HCT116 (cell line): ENCODE measurements at regions not wholly inside any gene's neighbourhood (a gene's known extent, or its start where the extent isn't known, plus 50 kb on each side); places are given as distances from the start of the nearest gene placed in this dataset.

Experiments used
- ATAC-seq: fragments of 200-7000 bp; cut with Tn5 transposase; 2 replicates; pipeline ENCODE4 v1.9.1; 2020; ENCODE audit warnings: mild to moderate bottlenecking, moderate library complexity
- BruUV-seq: library from RNA; stranded (reverse); fragments of 400-500 nt; replicated peaks from 2 replicates; lab custom pipeline; 2021; lab: Mats Ljungman, UMichigan
- CTCF ChIA-PET: fragments of 300-600 bp; sonication (Branson Sonifier 250); formaldehyde crosslinking; loops from one replicate; lab custom pipeline; 2021; ENCODE audit warnings: antibody characterized with exemption; lab: Charles Lee
- POLR2A ChIA-PET: fragments of 300-600, 350-600 bp; sonication (Branson Sonifier 250); formaldehyde crosslinking; loops from one replicate; lab custom pipeline; 2021; ENCODE audit warnings: antibody characterized with exemption; lab: Charles Lee
- RAD21 ChIA-PET, 2 experiments: fragments of 300-600 bp; sonication (Branson Sonifier 250); formaldehyde crosslinking; loops; one replicate each; lab custom pipeline; 2023; ENCODE audit warnings: low total read pairs in 2 of 2; ENCODE audit not compliant: uncharacterized antibody in 2 of 2, unreplicated experiment in 2 of 2, low non-redundant PET in 1 of 2; lab: Charles Lee
- DNase-seq: peaks from one replicate; pipeline ENCODE4 v3.0.0-alpha.2; 2010; ENCODE audit warnings: low read depth, low spot score
- H2AFZ ChIP-seq: fragments of 200-600 bp; shearing (Covaris generic), sonication (generic); 2 replicates; pipeline ENCODE4 v1.6.1; 2017; ENCODE audit warnings: low read depth, mixed run types, mixed read lengths, antibody characterized with exemption, low read length; ENCODE audit not compliant: poor library complexity, severe bottlenecking
- H3K27ac ChIP-seq: 2 replicates; pipeline ENCODE4 v1.5.1; 2012; ENCODE audit warnings: low read depth, low read length
- H3K27me3 ChIP-seq: fragments of 200-600 bp; sonication (generic); 2 replicates; pipeline ENCODE4 v1.6.1; 2016; ENCODE audit warnings: mixed run types, low read length, mixed read lengths; ENCODE audit not compliant: insufficient read depth
- H3K36me3 ChIP-seq, 2 experiments: fragments of 200-500 bp in 1 of 2; fragments of 200-600 bp in 1 of 2; sonication (Bioruptor generic) in 1 of 2; sonication (generic) in 1 of 2; 2 replicates each; pipeline versions ENCODE4 v1.5.1 to v1.6.1; 2014 to 2016; ENCODE audit warnings: low read length in 2 of 2, inconsistent platforms in 1 of 2, mixed read lengths in 1 of 2, mixed run types in 1 of 2; ENCODE audit not compliant: insufficient read depth in 2 of 2, control insufficient read depth in 1 of 2
- H3K4me1 ChIP-seq, 2 experiments: fragments of 200-600 bp in 1 of 2; sonication (generic) in 1 of 2; 2 replicates each; pipeline versions ENCODE4 v1.5.1 to v1.6.1; 2012 to 2017; ENCODE audit warnings: low read length in 2 of 2, inconsistent platforms in 1 of 2, mild to moderate bottlenecking in 1 of 2, mixed read lengths in 1 of 2, mixed run types in 1 of 2, moderate library complexity in 1 of 2; ENCODE audit not compliant: insufficient read depth in 2 of 2, control insufficient read depth in 1 of 2
- H3K4me2 ChIP-seq: fragments of 200-600 bp; sonication (generic); 2 replicates; pipeline ENCODE4 v1.6.1; 2017; ENCODE audit warnings: mixed run types, low read length, mixed read lengths
- H3K4me3 ChIP-seq, 2 experiments: fragments of 200-600 bp in 1 of 2; sonication (generic) in 1 of 2; replicated peaks in 1 of 2; 2 replicates each; pipeline ENCODE4 v1.5.1; 2011 to 2016; ENCODE audit warnings: low read length in 2 of 2, control low read depth in 1 of 2, low read depth in 1 of 2, mild to moderate bottlenecking in 1 of 2, mixed read lengths in 1 of 2, mixed run types in 1 of 2
- H3K79me2 ChIP-seq: fragments of 200-600 bp; sonication (generic); 2 replicates; pipeline ENCODE4 v1.6.1; 2017; ENCODE audit warnings: mild to moderate bottlenecking, mixed run types, low read length, moderate library complexity, mixed read lengths; ENCODE audit not compliant: insufficient read depth
- H3K9ac ChIP-seq: fragments of 200-600 bp; sonication (generic); 2 replicates; pipeline ENCODE4 v1.6.1; 2016; ENCODE audit warnings: low read length, mixed read lengths
- H3K9me2 ChIP-seq: fragments of 200-600 bp; sonication (generic), shearing (Covaris generic); 2 replicates; pipeline ENCODE4 v1.6.1; 2017; ENCODE audit warnings: mixed run types, mild to moderate bottlenecking, moderate library complexity; ENCODE audit not compliant: insufficient read depth
- H3K9me3 ChIP-seq, 2 experiments: fragments of 200-500 bp in 1 of 2; fragments of 200-600 bp in 1 of 2; sonication (Bioruptor generic) in 1 of 2; sonication (generic) in 1 of 2; 2 replicates each; pipeline ENCODE4 v1.6.1; 2014 to 2017; ENCODE audit warnings: low read length in 2 of 2, mixed read lengths in 2 of 2, inconsistent platforms in 1 of 2, low read depth in 1 of 2, mild to moderate bottlenecking in 1 of 2, mixed run types in 1 of 2, moderate library complexity in 1 of 2; ENCODE audit not compliant: control insufficient read depth in 1 of 2, insufficient read depth in 1 of 2
- H4K20me1 ChIP-seq: fragments of 200-600 bp; sonication (generic), shearing (Covaris generic); 2 replicates; pipeline ENCODE4 v1.6.1; 2017; ENCODE audit warnings: mixed run types, mild to moderate bottlenecking, moderate library complexity; ENCODE audit not compliant: insufficient read depth
- ATF3 ChIP-seq: IDR thresholded peaks from 2 replicates; pipeline ENCODE4 v1.6.1; 2012
- CBX3 ChIP-seq: IDR thresholded peaks from 2 replicates; pipeline ENCODE4 v1.6.1; 2012; ENCODE audit warnings: low read depth
- CTCF ChIP-seq, 3 experiments: fragments of 200-600 bp in 1 of 3; sonication (generic) in 1 of 3; IDR thresholded peaks in 2 of 3; conservative IDR thresholded peaks in 1 of 3; 2 replicates each; pipeline ENCODE4 v1.5.1; 2012 to 2017; ENCODE audit warnings: low read depth in 2 of 3, low read length in 2 of 3, antibody characterized with exemption in 1 of 3, borderline replicate concordance in 1 of 3, control low read depth in 1 of 3, mild to moderate bottlenecking in 1 of 3, mixed read lengths in 1 of 3, mixed run types in 1 of 3, moderate library complexity in 1 of 3; ENCODE audit not compliant: insufficient read depth in 1 of 3
- EGR1 ChIP-seq: IDR thresholded peaks from 2 replicates; pipeline ENCODE4 v1.6.1; 2012; ENCODE audit warnings: low read depth
- ELF1 ChIP-seq: IDR thresholded peaks from 2 replicates; pipeline ENCODE4 v1.6.1; 2012; ENCODE audit warnings: low read depth, borderline replicate concordance
- EZH2phosphoT487 ChIP-seq: fragments of 200-600 bp; IDR thresholded peaks from 2 replicates; pipeline ENCODE4 v1.6.1; 2018; ENCODE audit warnings: antibody characterized with exemption, borderline replicate concordance
- FOSL1 ChIP-seq: IDR thresholded peaks from 2 replicates; pipeline ENCODE4 v1.6.1; 2012; ENCODE audit warnings: low read depth
- JUND ChIP-seq: IDR thresholded peaks from 2 replicates; pipeline ENCODE4 v1.6.1; 2012
- POLR2A ChIP-seq: IDR thresholded peaks from 2 replicates; pipeline ENCODE4 v1.7.0; 2011; ENCODE audit warnings: borderline replicate concordance; ENCODE audit not compliant: insufficient read depth, insufficient read length; ENCODE audit errors: extremely low read depth
- POLR2AphosphoS5 ChIP-seq: IDR thresholded peaks from 2 replicates; pipeline ENCODE4 v1.6.1; 2011; ENCODE audit warnings: mild to moderate bottlenecking, low read depth, low read length, moderate library complexity
- REST ChIP-seq: IDR thresholded peaks from 2 replicates; pipeline ENCODE4 v1.6.1; 2012; ENCODE audit warnings: low read depth
- SIN3A ChIP-seq: IDR thresholded peaks from 2 replicates; pipeline ENCODE4 v1.6.1; 2012; ENCODE audit warnings: low read depth
- SRF ChIP-seq: IDR thresholded peaks from 2 replicates; pipeline ENCODE4 v1.6.1; 2012; ENCODE audit warnings: low read depth
- YY1 ChIP-seq: IDR thresholded peaks from 2 replicates; pipeline ENCODE4 v1.6.1; 2011; ENCODE audit warnings: low read length, low read depth, moderate library complexity, mild to moderate bottlenecking; ENCODE audit not compliant: insufficient replicate concordance; ENCODE audit errors: extremely low read depth
- ZBTB33 ChIP-seq: IDR thresholded peaks from 2 replicates; pipeline ENCODE4 v1.6.1; 2011; ENCODE audit warnings: mild to moderate bottlenecking, low read length, moderate library complexity; ENCODE audit not compliant: insufficient replicate concordance; ENCODE audit errors: extremely low read depth
- ZNF274 ChIP-seq: fragments of 200-500 bp; sonication (Bioruptor generic); IDR thresholded peaks from 2 replicates; pipeline ENCODE4 v1.6.1; 2014; ENCODE audit warnings: mild to moderate bottlenecking, low read depth, low read length, inconsistent platforms
- intact Hi-C: fragments of 100-400 bp; cut with micrococcal nuclease; formaldehyde crosslinking; loops from 2 replicates; pipeline ENCODE4 v1.10.0; 2022

- no peaks in the 10 kb centered on the region for H3K27me3 ChIP-seq
- no peaks in the 10 kb centered on the region for H3K79me2 ChIP-seq
- ChIA-PET POLR2A (no interaction called here), RAD21 (no interaction called here), CTCF (no interaction called here)
- ATAC-seq (no peak), DNase-seq (no peak)
- H3K4me2 ChIP-seq = no peak overlapping the region
- no peaks in the 10 kb centered on the region for H3K36me3 ChIP-seq
- no peak overlapping the region for H3K9ac ChIP-seq
- TF ChIP-seq YY1 (no peak), ATF3 (no peak), CTCF (IDR thresholded peaks at IDR 0.05 in 2 of 3, conservative IDR thresholded peaks at IDR 0.05 in 1 of 3; ENCODE audit: borderline replicate concordance in 1 of 3, insufficient read depth in 1 of 3, low read depth in 2 of 3, low read length in 2 of 3) (no peak), REST (no peak), POLR2AphosphoS5 (no peak), FOSL1 (no peak), SRF (no peak), POLR2A (no peak), CBX3 (no peak), EGR1 (no peak), JUND (no peak), EZH2phosphoT487 (no peak), SIN3A (no peak), ZBTB33 (no peak), ZNF274 (no peak), ELF1 (no peak)
- intact Hi-C loops = no loop called here
- H3K4me1 ChIP-seq = peaks cover 9 to 13% of the 10 kb centered on the region in 2 experiments
- H2AFZ ChIP-seq = no peak overlapping the region
- BruUV-seq = no TSS peak
- H4K20me1 ChIP-seq = no peaks in the 10 kb centered on the region
- H3K4me3 ChIP-seq = no peak overlapping the region
- H3K27ac ChIP-seq = no peak overlapping the region
- no peaks in the 10 kb centered on the region for H3K9me3 ChIP-seq
- no peaks in the 10 kb centered on the region for H3K9me2 ChIP-seq
Measured at GRCh38 chr9:96075757-96076156, 200.3 kb downstream of the ERCC6L2 start.
